NCI-H2081 treated with DMSO at 0.1 percent for 48 hours (cell line): ENCODE measurements at regions not wholly inside any gene's neighbourhood (a gene's known extent, or its start where the extent isn't known, plus 50 kb on each side); places are given as distances from the start of the nearest gene placed in this dataset.

Experiments
- DNase-seq: peaks from one replicate; lab custom pipeline; 2025; lab: John Stamatoyannopoulos, UW

DNA sequence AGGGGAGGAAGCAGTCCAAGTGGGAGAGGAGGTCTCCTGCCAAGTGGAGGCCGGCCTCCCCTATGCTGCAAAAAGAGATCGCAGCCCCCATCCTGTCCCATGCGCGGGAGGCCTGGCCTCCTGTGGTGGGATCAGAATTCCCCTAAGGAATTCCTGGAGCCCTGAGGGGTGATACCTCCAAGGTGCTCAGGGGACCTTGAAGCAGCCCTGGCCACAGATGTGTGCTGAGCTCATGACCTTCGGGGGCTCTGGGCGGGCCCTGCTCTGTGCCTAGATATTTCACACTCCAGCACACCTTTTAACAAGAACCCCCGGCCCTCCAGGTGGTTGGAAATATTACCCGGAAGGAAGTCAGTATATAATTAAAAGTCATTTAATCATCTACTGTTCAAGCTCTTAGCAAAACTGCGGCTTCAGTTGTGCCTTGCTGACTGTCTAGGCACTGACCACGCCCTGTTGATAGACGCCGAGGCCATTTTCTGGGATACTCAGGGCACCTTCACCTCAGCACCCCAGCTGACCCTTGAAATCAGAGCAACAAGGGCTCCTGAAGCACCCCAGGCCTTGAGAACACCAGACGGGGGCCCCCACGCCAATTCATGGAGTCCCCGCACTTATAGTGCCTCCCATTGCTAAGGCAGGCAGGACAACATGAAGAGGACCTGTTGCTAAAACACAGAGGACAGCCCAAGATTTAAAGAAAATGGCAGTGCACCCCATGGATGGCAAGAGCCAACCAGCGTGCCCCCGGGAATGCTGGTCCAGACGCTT is 119.1 kb downstream of the NDUFA10 start:
- DNase-seq: no peak

DNA sequence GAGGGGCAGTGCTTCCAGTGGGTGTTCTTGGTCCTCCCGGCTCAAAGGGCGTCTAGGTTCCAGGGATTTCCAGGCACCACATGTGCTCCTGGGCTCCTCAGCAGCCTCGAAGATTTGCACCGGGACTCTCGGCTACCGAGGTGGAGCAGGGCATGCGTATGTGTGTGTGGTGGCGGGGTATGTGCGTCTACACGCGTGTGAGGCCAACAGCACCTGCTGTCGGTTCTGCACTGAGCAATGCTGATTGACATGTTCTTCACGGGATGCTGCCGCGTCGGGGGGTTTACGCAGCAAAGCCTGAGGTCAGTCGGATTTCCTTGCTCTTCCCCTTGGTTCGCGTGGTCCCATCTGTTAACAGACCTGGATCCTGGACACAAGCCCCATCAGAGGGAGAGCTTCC is 119.8 kb downstream of the NDUFA10 start:
- no peak for DNase-seq

DNA sequence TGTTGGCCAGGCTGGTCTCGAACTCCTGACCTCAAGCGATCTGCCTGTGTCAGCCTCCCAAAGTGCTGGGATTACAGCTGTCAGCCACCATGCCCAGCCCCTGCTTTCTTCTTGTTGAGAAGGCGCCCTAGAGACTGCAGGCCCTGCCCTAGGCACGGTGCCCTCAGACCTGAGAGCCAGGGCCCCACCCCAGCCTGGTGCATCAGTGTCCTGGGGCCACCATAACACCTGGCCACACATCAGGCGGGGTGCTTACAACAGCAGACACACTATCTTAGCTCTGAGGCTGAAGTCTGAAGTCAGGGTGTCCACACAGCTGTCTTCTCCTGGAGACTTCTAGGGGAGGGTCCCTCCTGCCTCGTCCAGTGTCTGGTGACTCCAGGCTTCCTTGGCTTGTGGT is 120.6 kb downstream of the NDUFA10 start:
- no peak for DNase-seq

DNA sequence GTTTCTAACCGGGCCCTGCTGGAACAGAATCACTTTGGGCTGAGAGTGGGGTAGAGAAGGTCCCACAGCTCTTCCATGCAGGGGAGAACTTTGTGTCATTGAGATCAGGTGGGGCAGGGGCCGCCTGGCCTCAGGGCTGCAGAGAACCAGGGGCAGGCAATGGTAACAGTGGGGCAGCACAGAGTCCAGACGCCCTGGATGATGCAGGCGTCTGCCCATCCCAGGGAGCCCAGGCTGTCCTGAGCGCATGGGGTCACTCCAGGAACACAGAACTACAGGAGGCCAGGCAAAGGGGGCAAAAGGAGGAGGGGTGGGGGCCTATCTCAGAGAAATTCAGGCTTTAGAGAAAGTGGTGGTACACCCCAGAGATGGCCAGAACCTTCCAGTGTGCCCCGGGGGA is 121.3 kb downstream of the NDUFA10 start:
- no peak for DNase-seq

DNA sequence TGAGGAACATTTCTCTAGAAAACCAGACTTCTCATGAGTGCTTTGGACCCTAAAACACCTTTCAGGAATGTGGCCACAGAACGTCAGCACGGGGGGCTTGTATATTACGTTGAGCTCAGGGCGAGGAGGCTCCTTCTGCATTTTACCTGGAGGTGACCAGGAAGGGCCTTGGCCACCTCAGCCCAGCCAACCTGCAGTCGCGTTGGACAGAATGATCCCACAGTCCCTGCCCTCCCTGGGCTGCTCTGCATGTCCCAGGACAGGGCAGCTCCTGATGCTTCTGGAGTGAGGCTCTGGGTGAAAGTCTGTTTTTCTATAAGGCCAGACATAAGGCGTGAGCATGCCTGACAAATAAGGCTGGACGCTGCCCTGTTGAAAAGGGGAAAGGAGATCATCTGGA is 121.9 kb downstream of the NDUFA10 start:
- no peak for DNase-seq

DNA sequence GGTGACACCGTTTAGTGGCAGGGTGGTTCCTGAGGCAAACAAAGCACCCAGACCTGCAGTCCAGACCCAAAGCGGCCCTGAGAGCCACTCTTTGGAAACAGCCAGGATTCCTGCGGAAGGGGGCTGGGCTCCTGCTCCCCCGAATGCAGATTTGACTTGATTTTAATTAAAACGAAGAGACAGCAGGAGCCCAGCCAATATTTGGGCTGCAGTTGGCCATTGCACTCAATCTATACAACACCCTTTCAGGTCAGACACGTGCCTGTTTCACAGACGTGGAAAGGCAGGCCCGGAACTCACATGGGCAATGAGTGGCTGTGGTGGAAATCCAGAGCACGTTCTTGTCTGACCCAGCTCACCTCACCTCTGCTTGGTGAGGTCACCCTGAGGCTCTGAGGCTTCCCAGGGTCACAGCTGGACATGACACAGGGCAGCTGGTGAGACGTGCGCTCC is 122.4 kb downstream of the NDUFA10 start:
- DNase-seq: no peak

DNA sequence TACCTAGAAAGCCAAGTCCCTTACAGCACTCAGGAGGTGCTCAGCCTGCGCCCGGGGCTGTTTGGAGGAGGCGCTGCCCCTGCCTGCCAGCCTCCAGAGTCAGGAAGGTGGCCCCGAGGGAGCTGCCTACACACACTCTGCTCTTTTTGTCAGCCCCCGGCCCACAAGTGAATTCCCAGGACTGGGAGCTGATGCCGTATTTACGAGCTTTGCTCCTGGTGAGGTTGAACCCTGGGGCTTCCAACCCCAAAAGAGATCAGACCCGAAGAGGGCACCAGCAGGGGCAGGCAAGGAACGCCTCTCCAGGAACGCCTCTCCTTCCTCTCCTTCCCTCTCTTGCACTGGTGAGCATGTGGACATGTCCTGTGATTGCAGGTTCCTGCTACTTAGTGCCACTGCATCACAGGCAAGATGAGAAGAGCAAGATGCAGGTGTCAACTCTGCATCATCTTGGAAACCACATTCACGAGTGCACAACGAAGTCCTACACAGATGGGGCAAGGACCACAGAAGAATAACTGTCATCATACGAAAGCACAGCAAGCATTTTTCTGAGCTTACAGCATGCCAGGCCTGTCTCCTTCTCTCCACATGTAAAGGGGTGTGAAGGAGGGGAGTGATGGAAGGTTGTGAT is 126.7 kb downstream of the NDUFA10 start:
- no peak for DNase-seq

DNA sequence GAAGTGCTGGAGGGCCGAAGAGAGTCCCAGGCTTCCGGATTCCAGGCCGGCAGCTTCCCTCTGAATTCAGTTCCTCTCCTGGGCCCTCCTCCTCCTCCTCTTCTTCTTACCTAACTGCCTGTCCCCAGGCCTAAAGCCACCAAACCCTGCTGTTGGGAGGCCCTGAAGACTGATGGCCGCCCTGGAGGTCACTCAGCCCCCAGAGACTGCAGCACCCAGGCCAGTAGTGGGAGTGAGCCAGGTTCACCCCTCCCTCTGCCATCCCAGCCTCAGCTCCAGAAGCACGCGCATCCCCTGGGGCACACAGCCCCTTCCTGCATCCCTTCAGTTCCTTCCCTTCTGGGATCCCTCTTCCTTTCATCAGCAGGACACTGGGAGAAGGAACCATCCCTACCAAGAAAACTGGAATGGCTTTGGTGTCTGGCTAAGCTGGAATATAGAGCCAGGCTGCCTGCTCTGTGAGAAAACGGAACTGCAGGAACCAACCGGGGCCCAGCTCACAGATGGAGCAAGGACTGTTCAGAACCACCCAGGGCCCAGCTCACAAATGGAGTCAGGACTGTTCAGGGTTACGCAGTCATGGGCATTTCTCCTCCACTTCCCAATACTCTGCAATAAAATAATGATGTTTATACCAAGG is 127.4 kb downstream of the NDUFA10 start:
- DNase-seq: no peak

DNA sequence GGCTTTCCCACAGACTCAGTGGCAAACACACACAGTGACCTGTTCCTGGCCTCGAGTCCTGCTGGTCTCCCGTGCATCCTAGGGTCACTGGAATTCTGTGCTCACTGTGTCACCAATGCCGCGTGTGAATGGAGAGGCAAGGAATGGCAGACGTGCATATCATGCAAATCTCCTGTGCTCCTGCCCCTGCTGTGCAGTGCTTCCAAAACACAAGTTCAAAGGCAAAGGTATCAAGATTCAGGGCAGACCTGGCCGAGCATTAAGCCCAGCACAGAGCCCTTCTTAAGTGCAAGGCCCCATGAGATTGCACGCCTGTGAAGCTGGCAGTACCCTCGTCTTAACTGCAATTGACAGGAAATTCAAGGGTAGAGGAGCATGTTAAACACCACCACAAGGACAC is 129.1 kb downstream of the NDUFA10 start:
- no peak for DNase-seq

DNA sequence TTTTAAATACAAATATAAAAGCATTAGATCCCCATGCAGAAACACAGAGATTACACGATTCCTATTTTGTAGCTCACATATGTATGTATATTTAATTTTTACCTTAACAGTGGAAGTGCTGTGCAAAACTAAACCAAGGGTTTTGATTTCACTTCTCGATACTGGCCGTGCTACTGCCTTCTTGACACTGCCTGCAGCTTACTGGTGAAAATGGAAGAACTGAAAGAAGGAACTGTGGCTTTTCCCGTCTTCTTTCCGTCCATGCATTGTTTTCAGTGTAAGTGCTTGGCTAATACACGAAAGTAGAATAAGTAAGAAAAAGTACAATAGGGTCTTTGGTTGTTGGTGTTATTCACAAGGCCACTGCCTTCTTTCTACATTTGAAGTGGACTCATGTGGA is 129.5 kb downstream of the NDUFA10 start:
- DNase-seq: no peak

DNA sequence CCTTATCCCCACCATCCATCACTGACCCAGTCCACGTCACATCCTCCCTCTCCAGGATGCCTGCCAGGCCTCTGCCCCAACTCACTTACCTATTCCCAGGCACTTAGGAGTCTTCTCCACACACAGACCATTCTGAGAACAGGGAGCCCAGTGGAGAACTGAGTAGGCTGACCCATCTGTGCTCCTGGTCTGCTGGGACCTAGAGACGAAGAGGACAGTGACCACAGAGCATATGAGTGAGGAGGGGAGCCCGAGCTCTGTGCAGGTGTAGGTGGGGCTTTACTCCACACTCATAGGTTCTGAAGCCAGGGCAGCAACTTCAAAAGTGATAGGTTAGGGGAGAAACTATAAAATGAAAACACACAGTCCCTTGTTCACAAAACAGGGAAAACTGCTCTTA is 130.0 kb downstream of the NDUFA10 start:
- DNase-seq: no peak

DNA sequence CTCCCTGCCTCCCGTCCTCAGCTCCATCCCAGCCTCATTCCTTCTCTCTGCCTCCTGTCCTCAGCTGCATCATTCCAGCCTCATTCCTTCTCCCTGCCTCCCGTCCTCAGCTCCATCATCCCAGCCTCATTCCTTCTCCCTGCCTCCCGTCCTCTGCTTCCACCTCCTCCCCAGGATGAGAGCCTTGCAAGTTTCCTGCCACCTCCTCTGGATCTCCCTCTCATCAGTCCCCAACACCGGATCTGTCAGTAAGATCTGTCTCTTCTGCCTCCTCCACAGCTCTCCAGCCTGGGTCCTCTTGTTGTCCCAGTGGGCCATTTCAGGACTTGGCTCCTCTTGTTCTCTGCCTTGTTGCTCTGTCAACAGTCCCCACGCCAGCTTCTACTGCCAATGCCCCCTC is 130.9 kb downstream of the NDUFA10 start:
- DNase-seq: no peak

DNA sequence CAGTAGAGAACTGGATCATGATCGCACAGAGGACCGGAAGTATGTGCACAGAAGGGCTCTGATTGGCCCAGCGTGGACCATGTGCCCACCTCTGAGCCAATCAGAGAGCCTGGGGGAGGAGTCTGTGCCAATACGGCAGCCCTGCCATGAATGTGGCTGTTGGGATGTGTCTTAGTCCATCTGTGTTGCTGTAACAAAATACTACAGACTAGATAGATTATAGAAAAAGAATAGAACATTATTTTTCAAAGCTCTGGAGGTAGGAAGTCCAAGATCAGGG is 132.0 kb downstream of the NDUFA10 start:
- DNase-seq: no peak

DNA sequence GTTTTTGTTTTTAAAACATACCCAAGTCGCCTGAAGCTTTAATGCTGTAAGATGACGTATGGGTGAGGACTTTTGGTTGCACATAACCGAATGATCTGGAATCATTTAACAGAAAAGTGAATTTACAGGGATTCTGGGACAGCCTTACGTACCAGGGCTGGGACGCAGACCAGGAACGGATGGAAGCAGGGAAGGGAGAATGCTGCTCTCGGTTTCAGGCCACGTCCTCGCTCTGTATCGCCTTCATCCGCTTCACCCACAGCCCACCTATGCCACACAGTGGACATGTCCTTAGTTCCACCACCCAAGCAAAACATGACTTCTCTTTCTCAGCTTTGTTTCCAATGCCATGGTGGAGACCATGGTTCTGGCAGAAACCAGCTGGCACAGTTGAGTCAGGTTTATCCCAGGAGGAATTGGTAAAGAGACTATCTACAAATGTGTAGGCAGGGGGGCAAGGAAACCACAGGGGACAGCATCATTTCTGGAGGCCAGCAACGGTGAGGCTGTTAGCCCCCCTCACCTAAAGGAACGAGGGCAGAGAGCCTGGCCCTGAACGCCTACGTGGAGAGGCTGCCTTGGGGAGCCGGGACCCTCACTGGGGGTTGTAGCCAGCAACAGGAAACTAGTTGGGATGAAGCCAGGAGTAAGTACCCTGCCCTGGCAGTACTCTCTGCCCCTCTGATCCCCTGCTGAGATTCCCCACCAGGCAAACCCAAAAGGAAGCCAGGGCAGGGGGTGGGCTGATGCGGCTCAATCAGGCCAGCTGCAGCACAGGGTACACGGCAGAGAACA is 132.5 kb downstream of the NDUFA10 start:
- no peak for DNase-seq

DNA sequence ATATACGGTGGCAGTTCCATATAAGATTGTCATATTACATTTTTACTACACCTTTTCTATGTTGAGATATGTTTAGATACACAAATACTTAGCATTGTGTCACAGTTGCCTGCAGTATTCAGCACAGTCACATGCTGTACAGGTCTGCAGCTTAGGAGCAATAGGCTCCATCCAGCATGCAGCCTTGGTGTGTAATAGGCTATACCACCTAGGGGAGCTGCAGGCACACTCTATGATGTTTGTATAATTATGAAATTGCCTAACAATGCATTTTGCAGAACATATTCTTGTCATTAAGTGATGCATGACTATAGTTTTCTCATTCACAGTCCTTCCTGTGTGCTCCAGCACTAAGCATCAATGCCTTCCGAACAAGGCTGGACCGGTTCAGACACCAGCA is 133.4 kb downstream of the NDUFA10 start:
- no peak for DNase-seq

DNA sequence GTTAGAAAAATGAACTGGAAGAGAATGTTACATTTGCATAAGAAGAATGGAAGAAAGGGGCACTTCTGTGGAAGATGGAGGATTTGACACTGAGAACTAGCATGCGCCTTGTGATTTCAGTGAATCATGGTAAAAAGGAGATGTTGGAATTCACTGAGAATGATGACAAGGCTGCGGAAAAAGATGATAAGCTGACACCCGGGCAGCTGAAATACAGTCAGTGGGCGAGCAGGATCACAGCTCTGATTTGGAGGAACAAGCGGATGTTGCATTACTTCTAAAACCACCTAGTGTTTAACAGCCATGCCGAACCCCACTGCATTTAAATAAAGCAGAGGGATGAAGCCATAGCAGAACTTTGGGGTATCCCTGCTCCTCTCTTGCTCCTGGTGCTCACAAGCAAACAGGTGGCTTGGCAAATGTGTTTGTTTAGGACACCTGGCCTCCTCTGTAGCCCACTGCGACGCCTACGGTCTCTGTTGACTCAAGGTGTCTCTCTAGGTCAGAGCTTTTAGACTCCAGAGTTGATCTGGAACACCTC is 134.9 kb downstream of the NDUFA10 start:
- DNase-seq: no peak

DNA sequence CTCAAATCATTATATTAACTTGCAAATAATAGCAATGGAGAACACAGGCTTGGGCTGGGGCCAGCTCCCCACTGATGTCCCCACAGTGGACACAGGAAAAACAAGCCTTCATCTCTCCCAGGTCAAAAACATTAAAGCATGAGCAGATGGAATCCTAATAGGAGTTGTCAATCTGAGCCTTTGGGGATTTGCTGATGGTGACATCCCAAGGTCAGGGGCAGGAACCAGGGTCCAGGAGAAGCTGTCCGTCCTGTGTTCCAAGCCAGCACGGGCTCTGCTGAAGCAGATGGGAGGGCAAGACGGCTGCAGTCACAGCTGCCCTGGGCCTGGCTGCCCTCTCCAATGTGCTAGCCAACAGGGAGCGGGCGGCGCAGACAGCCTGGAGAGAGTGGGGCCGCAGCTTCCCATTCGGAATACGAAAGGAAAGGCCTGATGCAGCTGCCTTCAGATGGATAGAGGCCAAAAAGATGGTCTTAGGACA is 135.5 kb downstream of the NDUFA10 start:
- no peak for DNase-seq

DNA sequence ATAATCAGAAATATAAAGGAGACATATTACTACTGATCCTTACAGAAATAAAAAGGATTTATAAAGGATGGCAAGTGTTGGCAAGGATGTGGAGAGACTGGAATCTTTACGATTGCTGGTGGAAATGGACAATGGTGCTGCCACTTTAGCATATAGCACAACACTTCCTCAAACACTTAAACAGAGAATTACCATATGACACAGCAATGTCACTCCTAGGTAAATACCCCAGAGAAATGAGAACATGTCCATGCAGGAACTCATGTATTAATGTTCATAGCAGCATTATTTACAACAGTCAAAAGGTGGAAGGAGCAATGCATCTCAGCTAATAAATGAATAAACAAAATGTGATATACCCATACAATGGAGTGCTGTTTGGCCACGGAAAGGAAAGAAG is 137.5 kb downstream of the NDUFA10 start:
- no peak for DNase-seq

DNA sequence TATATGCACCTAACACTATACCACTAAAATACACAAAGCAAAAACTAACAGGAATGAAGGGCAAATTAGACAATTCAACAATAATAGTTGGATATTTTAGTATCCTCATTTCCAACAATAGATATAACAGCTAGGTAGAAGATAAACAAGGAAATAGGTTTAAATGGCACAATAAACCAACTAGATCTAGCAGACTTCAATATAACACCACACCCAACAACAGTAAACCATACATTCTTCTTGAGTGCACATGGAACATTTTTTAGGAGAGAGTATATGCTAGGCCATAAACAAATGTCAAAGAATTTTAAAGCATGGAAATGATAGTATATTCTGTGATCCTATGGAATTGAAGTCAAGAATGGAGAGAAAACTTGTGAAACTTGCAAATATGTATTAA is 138.4 kb downstream of the NDUFA10 start:
- no peak for DNase-seq

DNA sequence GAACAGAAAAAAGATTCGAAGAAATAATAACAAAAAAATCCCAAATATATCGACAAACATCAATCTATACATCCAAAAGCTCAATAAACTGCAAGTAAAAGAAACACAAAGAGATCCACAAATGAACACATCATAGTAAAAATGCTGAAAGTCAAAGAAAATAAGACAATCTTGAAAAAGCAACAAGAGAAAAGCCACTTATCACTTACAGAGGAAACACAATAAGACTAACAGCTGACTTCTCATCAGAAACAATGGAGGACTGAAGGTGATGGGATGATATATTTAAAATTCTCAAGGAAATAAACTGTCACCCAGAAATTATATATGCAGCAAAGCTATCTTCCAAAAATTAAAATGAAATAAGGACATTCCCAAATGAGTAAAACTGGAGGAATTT is 140.3 kb downstream of the NDUFA10 start:
- no peak for DNase-seq

DNA sequence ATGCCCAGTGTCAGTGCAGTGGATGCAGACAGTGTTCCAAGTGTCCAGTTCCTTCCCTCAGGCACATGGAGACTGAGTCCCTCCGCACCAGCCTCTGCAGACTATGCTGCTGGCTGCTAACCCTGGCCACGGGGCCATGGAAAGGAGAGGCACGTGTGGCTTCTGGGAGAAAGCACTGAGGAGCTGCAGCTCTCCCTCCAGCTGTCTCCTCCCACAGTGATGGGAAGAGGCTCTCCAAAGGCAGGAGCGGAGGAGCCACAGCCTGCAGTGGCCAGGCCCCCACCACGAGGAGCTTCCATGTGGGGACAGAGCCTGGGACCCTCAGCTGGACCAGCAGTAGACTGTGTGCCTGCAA is 141.1 kb downstream of the NDUFA10 start:
- DNase-seq: no peak

DNA sequence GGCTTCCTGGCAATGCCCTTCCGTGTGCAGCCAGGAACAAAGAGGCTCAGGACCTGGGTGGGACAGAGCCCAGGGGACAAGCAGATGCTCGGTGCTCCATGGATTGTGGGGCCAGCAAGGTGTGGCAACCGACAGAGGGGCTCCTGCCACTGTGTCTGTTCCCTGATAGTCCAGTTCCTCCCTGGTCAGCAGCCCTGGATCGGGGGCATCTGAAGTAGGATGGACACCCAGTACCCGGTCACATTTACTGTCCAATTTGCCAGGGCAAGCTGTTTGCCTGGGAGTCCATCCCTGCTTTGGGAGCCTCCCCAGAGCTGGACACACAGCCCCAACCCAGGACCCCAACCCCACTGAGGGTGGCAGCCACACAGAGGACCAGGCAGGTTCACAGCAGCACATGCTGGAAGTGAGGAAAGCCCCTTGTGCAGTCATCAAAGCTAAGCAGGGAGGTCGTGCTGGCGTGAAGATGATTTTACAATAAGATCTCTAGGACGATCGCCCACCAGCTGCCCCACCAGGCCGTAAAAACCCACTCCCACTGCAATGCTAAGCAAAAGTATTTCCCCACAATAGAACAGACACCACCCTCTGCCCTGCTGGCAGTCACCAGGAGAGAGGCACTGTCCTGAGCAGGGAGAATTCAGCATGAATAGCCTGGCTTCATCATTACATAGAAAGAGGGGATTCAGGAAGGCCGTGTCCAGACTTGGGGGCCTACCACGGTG is 141.7 kb downstream of the NDUFA10 start:
- DNase-seq: no peak
